ENCODE measurements at regions not wholly inside any gene's neighbourhood (a gene's known extent, or its start where the extent isn't known, plus 50 kb on each side); places are given as distances from the start of the nearest gene placed in this dataset.
"Not testable (repeated sequence)": the region's sequence is repeated elsewhere in the genome, so short reads cannot be mapped to it uniquely, and the experiment has no call there.

GRCh38 chr7:13742811-13743210, 246.7 kb downstream of the ETV1 start:
- DNase-seq = peak; percentile 1 to 14

GRCh38 chr7:13743226-13743625, 246.2 kb downstream of the ETV1 start:
- no peak for DNase-seq

GRCh38 chr7:13745530-13745929, 243.9 kb downstream of the ETV1 start:
- DNase-seq = no peak

DNA sequence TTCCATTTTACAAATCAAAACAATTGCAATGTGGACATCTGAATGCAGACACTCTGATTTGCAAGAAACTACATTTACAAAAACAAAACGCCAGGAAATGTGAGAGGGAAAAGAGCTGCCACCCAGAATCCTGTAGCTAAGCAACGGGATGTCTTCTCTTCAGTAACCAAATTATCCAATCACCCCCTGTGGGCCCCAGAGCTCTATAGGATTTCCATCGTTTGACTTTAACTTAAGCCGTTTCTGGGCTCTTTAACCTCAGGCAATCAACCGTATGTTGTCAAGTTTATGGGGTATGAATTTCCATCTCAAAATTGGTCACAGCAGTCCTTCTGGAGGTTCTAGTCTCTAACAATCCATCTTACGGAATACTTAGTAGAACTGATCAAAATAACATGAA, 240.5 kb downstream of the ETV1 start:
- DNase-seq = no peak

- no peak for DNase-seq
Observed at GRCh38 chr7:13749636-13750035, 239.8 kb downstream of the ETV1 start.

- no peak for DNase-seq
Observed at GRCh38 chr7:13751766-13752165, 237.7 kb downstream of the ETV1 start.

DNA sequence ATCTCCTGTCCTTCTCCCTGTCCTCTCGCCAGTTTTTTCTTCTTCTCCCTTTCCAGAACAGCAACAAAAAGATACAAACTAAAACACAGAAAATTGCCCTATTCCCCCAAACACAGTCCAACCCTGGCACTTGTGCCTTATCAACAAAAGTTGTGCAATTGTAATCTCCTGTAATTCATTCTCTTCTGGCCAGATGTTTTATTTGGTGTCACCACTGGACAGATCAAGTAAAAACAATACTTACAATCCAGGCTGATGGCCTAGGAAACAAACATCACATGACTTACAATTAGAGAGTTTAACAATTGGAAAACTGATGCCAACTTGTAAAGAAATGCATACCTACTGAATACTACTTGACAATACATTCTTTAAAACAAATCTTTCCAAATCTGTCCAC, 231.6 kb downstream of the ETV1 start:
- DNase-seq = no peak

DNA sequence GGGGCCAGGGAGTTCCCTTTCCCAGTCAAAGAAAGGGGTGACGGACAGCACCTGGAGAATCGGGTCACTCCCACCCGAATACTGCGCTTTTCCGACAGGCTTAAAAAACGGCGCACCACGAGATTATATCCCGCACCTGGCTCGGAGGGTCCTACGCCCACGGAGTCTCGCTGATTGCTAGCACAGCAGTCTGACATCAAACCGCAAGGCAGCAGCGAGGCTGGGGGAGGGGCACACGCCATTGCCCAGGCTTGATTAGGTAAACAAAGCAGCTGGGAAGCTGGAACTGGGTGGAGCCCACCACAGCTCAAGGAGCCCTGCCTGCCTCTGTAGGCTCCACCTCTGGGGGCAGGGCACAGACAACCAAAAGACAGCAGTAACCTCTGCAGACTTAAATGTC, 223.6 kb downstream of the ETV1 start:
- not testable (repeated sequence) for DNase-seq

DNA sequence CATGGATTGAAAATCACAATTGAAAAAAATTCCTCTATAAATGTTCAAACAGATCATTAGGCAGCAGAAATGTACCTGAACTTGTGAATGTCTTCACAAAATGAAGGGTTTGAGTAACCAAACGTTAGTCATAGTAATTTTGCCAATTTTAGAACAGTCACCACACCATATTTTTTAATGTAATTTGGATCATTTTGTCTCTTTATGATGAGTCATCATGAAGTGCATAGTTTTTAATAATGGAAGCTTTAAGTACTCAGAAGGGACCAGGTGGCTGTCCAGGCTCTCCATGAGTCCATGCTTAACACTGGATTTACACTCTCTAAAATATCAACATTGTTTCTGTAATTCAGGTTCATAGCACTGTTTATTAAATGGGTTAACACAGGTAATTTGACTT, 219.2 kb downstream of the ETV1 start:
- DNase-seq = no peak

DNA sequence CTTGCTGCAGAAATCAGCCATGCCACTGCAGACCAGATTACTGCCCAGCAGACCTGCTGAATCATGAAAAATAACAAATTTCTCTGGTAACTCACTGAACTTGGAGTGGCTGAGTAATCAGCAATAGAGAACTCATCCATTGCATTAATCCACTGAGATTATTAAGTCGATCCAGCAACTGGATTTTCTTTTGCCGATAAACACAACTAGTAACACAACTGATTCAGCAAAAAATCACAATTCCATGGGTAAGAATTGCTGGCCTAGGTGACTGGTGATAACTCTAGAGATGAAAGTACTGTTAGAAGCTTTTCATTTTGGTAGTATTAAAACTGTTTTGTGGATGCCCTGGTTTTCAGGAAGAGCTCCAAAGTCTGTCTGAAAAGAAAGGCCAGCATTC, 214.5 kb downstream of the ETV1 start:
- no peak for DNase-seq

DNA sequence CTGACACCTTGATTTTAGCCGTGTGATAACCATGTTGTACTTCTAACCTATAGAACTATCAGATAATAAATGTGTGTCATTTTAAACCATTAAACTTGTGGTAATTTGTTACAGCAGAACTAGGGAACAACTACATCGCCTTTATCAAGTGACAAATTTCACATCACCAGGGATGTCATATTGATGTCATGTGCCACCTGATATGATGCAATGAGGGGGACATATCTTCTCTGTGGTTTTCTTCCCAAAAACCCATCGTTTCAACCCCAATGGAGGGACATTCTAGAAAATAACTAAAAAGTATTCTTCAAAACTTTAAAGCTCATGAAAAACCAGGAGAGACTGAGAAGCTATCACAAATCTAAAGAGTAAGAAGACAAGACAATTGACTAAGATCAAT, 212.2 kb downstream of the ETV1 start:
- DNase-seq = no peak

GRCh38 chr7:13778967-13779366, 210.5 kb downstream of the ETV1 start:
- DNase-seq = no peak

GRCh38 chr7:13790611-13791010, 198.9 kb downstream of the ETV1 start:
- no peak for DNase-seq

DNA sequence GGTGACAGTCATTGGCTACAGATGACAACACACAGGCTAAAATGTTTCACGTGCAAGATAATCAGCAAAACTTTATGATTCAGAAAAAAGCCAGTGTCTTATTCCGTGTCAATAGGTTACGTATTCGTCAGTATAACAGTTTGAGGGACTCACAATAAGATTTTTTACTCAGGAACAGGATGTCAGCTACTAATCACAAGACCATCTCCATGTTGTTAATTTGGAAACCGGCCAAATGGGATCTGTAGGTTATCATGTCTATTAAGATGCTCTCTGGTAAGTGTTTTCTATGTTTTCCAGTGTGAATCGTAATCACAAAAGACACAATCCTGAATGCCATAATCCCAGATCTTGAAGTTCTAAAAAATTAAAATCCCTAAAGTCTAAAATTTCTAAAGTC, 197.3 kb downstream of the ETV1 start:
- DNase-seq = no peak

- no peak for DNase-seq
Observed at GRCh38 chr7:13793926-13794325, 195.5 kb downstream of the ETV1 start.

- DNase-seq = no peak
Observed at GRCh38 chr7:13794581-13794980, 194.9 kb downstream of the ETV1 start.

GRCh38 chr7:13797545-13797944, 191.9 kb downstream of the ETV1 start:
- DNase-seq = no peak

DNA sequence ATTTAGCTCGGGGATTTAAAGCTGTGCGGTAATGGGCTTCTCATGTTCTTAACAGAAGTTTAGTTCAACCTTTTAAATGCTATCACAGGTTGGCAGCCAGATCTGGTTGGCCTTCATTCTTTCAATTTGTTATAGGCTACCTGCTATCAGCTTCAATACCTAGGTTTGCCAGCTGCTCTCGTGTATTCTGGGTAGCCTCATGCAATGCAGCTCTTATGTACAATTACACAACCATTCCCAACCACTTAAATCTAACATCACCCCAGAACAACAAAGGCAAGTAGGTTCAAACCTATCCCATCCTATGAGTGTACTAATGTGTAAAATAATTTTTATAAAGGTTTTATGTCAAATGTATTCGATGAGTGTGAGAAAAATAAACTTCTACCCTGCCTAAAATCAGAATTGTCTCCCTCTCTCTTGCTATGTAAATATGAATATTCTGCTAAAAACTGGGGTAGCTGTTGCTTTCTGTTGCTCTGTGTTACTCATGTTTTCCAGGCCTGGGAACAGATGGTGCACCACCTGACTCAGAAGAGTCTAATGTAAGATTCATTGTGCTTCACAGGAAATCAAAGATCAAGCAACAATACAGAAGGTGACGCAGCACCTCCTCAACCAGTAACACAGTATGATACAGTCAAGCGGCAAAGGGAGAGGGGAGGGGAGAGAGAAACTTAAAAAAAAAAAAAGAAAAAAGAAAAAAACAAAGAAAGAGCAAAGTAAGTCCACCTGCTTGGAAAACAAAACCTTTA, 188.6 kb downstream of the ETV1 start:
- no peak for DNase-seq

GRCh38 chr7:13801669-13802068, 187.8 kb downstream of the ETV1 start:
- no peak for DNase-seq

- no peak for DNase-seq
Observed at GRCh38 chr7:13802651-13803050, 186.8 kb downstream of the ETV1 start.

GRCh38 chr7:13803134-13803533, 186.3 kb downstream of the ETV1 start:
- DNase-seq = no peak

DNA sequence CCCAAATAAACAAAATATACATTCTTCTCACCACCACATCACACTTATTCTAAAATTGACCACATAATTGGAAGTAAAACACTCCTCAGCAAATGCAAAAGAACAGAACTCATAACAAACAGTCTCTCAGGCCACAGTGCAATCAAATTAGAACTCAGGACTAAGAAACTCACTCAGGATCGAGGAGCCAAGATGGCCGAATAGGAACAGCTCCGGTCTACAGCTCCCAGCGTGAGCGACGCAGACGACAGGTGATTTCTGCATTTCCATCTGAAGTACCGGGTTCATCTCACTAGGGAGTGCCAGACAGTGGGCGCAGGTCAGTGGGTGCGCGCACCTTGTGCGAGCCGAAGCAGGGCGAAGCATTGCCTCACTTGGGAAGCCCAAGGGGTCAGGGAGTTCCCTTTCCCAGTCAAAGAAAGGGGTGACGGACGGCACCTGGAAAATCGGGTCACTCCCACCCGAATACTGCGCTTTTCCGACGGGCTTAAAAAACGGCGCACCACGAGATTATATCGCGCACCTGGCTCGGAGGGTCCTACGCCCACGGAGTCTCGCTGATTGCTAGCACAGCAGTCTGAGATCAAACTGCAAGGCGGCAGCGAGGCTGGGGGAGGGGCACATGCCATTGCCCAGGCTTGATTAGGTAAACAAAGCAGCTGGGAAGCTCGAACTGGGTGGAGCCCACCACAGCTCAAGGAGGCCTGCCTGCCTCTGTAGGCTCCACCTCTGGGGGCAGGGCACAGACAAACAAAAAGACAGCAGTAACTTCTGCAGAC, 183.2 kb downstream of the ETV1 start:
- not testable (repeated sequence) for DNase-seq

DNA sequence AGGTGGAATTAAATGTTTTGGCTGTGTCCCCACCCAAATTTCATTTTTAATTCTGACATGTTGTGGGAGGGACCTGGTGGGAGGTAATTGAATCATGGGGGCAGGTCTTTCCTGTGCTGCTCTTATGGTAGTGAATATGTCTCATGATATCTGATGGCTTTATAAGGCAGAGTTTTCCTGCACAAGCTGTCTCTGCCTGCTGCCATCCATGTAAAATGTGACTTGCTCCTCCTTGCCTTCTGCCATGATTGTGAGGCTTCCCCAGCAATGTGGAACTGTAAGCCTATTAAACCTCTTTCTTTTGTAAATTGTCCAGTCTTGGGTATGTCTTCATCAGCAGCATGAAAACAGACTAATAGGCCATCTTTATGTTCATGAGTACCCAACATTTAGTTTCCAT, 172.2 kb downstream of the ETV1 start:
- DNase-seq = not testable (repeated sequence)

- no peak for DNase-seq
Observed at GRCh38 chr7:13821152-13821787, 168.2 kb downstream of the ETV1 start.

Data from AML-193 (cell line).